ENCODE measurements at regions not wholly inside any gene's neighbourhood (a gene's known extent, or its start where the extent isn't known, plus 50 kb on each side); places are given as distances from the start of the nearest gene placed in this dataset.

- Histone ChIP-seq H3K4me1 (ENCODE audit: control insufficient read depth in 4 of 4, insufficient read depth in 4 of 4, low read length in 3 of 4) (no peaks in the 10 kb centered on the region), H3K36me3 (ENCODE audit: control insufficient read depth in 4 of 4, insufficient read depth in 3 of 4, low read depth in 1 of 4, low read length in 3 of 4) (no peaks in the 10 kb centered on the region), H3K4me3 (ENCODE audit: low read depth in 1 of 3, low read length in 3 of 3) (no peak overlapping the region), H3K9ac (ENCODE audit: low read depth in 1 of 2, low read length in 2 of 2) (no peak overlapping the region), H3K27ac (ENCODE audit: low read depth in 1 of 2, low read length in 2 of 2) (no peak overlapping the region), H3K9me3 (ENCODE audit: control insufficient read depth in 4 of 4, low read length in 3 of 4) (peaks cover 0 to 2% (median 0%) of the 10 kb centered on the region in 4 donors), H3K27me3 (ENCODE audit: control insufficient read depth in 4 of 4, insufficient read depth in 4 of 4, low read length in 3 of 4) (peaks cover 0 to 2% (median 0%) of the 10 kb centered on the region in 4 donors)
- 53% methylated on average over 4 of the region's 4 CpGs for WGBS
- TF ChIP-seq YY1 (IDR thresholded peaks at IDR 0.05) (no peak), RAD21 (IDR thresholded peaks at IDR 0.05) (no peak), JUND (IDR thresholded peaks at IDR 0.05) (no peak), NR2F2 (IDR thresholded peaks at IDR 0.05) (no peak), CTCF (IDR thresholded peaks at IDR 0.05; ENCODE audit: low read depth, low read length, missing input control) (no peak), FOXA2 (IDR thresholded peaks at IDR 0.05) (no peak), TAF1 (conservative IDR thresholded peaks at IDR 0.05) (no peak), REST (IDR thresholded peaks at IDR 0.05) (no peak), GABPA (IDR thresholded peaks at IDR 0.05 in 1 of 2, conservative IDR thresholded peaks at IDR 0.05 in 1 of 2) (no peak), ATF3 (IDR thresholded peaks at IDR 0.05) (no peak), HNF4G (IDR thresholded peaks at IDR 0.05) (no peak), MAX (IDR thresholded peaks at IDR 0.05) (no peak), HNF4A (conservative IDR thresholded peaks at IDR 0.05) (no peak), EGR1 (IDR thresholded peaks at IDR 0.05; ENCODE audit: low read depth in 2 of 2) (no peak), RXRA (IDR thresholded peaks at IDR 0.05) (no peak), FOXA1 (IDR thresholded peaks at IDR 0.05) (no peak), SP1 (IDR thresholded peaks at IDR 0.05) (no peak)
- TF ChIP-seq, protein P1, sequence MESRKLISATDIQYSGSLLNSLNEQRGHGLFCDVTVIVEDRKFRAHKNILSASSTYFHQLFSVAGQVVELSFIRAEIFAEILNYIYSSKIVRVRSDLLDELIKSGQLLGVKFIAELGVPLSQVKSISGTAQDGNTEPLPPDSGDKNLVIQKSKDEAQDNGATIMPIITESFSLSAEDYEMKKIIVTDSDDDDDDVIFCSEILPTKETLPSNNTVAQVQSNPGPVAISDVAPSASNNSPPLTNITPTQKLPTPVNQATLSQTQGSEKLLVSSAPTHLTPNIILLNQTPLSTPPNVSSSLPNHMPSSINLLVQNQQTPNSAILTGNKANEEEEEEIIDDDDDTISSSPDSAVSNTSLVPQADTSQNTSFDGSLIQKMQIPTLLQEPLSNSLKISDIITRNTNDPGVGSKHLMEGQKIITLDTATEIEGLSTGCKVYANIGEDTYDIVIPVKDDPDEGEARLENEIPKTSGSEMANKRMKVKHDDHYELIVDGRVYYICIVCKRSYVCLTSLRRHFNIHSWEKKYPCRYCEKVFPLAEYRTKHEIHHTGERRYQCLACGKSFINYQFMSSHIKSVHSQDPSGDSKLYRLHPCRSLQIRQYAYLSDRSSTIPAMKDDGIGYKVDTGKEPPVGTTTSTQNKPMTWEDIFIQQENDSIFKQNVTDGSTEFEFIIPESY (IDR thresholded peaks at IDR 0.05), result no peak
- DNase-seq (ENCODE audit: low spot score), result no peak
Observed at GRCh38 chr5:135750506-135750905, 84.0 kb upstream of the SLC25A48 start.

Measured in liver (tissue), 8 donors.